ENCODE measurements at regions not wholly inside any gene's neighbourhood (a gene's known extent, or its start where the extent isn't known, plus 50 kb on each side); places are given as distances from the start of the nearest gene placed in this dataset.

DNA sequence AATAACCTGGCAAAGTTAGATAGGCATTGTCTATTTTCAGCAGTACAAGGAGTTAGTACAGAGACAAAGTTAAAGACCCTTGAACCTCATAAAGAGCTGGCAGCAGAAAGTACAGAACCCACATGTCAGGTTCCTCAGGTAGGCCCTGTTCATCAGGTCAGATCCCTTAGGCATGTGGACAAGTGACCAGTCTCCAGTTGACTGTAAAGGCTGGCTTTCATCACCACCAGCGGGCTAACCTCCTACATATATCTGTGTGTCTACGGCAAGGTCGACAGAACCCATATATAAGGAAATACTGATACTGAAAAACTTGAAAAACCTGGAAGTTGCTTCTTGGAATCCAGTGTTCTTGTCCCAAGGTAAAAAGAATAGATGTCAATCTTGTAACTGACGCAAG is 223.1 kb upstream of the SGK1 start:
- TF ChIP-seq, protein P1, sequence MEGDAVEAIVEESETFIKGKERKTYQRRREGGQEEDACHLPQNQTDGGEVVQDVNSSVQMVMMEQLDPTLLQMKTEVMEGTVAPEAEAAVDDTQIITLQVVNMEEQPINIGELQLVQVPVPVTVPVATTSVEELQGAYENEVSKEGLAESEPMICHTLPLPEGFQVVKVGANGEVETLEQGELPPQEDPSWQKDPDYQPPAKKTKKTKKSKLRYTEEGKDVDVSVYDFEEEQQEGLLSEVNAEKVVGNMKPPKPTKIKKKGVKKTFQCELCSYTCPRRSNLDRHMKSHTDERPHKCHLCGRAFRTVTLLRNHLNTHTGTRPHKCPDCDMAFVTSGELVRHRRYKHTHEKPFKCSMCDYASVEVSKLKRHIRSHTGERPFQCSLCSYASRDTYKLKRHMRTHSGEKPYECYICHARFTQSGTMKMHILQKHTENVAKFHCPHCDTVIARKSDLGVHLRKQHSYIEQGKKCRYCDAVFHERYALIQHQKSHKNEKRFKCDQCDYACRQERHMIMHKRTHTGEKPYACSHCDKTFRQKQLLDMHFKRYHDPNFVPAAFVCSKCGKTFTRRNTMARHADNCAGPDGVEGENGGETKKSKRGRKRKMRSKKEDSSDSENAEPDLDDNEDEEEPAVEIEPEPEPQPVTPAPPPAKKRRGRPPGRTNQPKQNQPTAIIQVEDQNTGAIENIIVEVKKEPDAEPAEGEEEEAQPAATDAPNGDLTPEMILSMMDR (IDR thresholded peaks at IDR 0.05), result no peak
- TF ChIP-seq POLR2A (IDR thresholded peaks at IDR 0.05), result no peak
